Aorta (tissue), 5 donors: ENCODE measurements at regions not wholly inside any gene's neighbourhood (a gene's known extent, or its start where the extent isn't known, plus 50 kb on each side); places are given as distances from the start of the nearest gene placed in this dataset.

ENCODE experiments used
- ATAC-seq: fragments of 200-7000 bp; cut with Tn5 transposase; one replicate; pipeline ENCODE4 v1.9.1; 2022; ENCODE audit warnings: moderate library complexity; ENCODE audit not compliant: low FRiP score
- DNase-seq, 2 donors: peaks; one replicate each; pipeline ENCODE4 v3.0.0-alpha.2; 2020
- H3K27ac ChIP-seq, 2 donors: one replicate each; pipeline ENCODE4 v1.5.1; 2013; ENCODE audit warnings: low read length in 2 of 2, mild to moderate bottlenecking in 2 of 2, moderate library complexity in 2 of 2, control low read depth in 1 of 2, inconsistent platforms in 1 of 2, low read depth in 1 of 2
- H3K27me3 ChIP-seq, 2 donors: one replicate each; pipeline ENCODE4 v1.6.1; 2013; ENCODE audit warnings: control low read depth in 1 of 2, low read length in 1 of 2, mild to moderate bottlenecking in 1 of 2, moderate library complexity in 1 of 2; ENCODE audit not compliant: insufficient read depth in 2 of 2, control insufficient read depth in 1 of 2
- H3K36me3 ChIP-seq, 2 donors: one replicate each; pipeline ENCODE4 v1.6.1; 2013; ENCODE audit warnings: control low read depth in 1 of 2, low read length in 1 of 2, mild to moderate bottlenecking in 1 of 2; ENCODE audit not compliant: insufficient read depth in 2 of 2, control insufficient read depth in 1 of 2
- H3K4me1 ChIP-seq, 2 donors: one replicate each; pipeline ENCODE4 v1.6.1; 2013; ENCODE audit warnings: low read length in 2 of 2, control low read depth in 1 of 2, mild to moderate bottlenecking in 1 of 2, moderate library complexity in 1 of 2; ENCODE audit not compliant: insufficient read depth in 2 of 2, control insufficient read depth in 1 of 2
- H3K4me3 ChIP-seq, 2 donors: one replicate each; pipeline ENCODE4 v1.5.1; 2013; ENCODE audit warnings: low read length in 2 of 2, control low read depth in 1 of 2, mild to moderate bottlenecking in 1 of 2
- H3K9me3 ChIP-seq: one replicate; pipeline ENCODE4 v1.6.1; 2013; ENCODE audit warnings: mild to moderate bottlenecking, low read length; ENCODE audit not compliant: control insufficient read depth
- WGBS, 2 donors: extraction: QIAGEN DNeasy Blood & Tissue Kit; methylation state at CpG; one replicate each; pipeline ENCODE4 v1.1.7; 2013; 5-methylcytosine and 5-hydroxymethylcytosine counted together
- intact Hi-C, 2 donors: fragments of 100-400 bp; cut with DNase I; formaldehyde crosslinking; loops; one replicate each; pipeline versions ENCODE4 v1.14.2 to v1.15.0; 2022
- donor health status: healthy with polysubstance abuse.
- donor health status: Bipolar disorder and iron deficiency.
- donor health status: DM: no; HTN: no; CAD: no.
- donor health status: DM: no; HTN: no; CAD: no.
- donor health status: DM: yes; HTN: yes; CAD: no.

DNA sequence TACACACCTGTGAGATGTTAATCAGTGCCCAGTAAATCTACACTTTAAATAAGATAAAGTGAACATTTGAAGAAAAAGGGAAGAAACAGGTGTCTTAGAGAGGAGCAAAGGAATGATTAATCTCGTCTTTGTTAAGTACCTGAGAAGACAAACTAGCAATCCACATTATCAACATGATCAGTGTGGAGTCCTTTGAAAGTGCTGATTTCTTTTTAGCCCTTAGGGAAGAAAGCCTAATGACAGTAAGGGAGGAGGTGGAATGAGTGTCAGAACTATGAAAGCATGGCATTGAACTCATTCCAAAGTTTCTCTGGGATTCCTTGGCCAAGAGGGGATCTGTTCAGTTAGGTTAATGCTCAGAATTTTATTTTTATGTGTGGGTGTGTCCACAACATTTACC, 1109.0 kb upstream of the ACO1 start:
- WGBS, 2 donors: 14 to 27% methylated on average over 1 of the region's 1 CpG
- Histone ChIP-seq H3K27me3 (no peaks in the 10 kb centered on the region), H3K4me3 (no peak overlapping the region), H3K4me1 (no peaks in the 10 kb centered on the region), H3K36me3 (no peaks in the 10 kb centered on the region), H3K9me3 (no peaks in the 10 kb centered on the region), H3K27ac (no peak overlapping the region)
- intact Hi-C loops: no loop called here
- no peak for ATAC-seq
- no peak for DNase-seq

DNA sequence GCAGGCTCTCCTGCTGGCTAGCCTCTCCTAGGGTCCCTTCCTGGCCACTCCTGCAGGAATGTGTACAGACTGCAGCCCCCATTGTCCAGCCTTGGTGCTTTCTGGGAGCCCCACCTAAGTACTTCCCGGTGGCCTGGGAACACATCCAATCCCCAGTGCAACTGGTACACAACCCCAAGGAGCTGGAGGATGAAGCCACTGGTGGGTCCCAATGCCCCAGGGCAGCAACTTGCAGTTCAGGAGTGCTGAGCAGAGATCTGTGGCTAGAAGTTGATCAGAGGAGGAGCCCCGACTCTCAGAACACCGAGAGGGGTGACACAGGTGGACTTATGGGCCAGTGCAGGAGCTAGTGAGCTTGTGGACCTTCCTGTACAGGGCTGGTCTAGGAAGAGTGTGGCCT, 1093.7 kb upstream of the ACO1 start:
- Histone ChIP-seq H3K36me3 (no peaks in the 10 kb centered on the region), H3K27ac (no peak overlapping the region), H3K9me3 (no peaks in the 10 kb centered on the region), H3K4me1 (no peaks in the 10 kb centered on the region), H3K27me3 (no peaks in the 10 kb centered on the region), H3K4me3 (no peak overlapping the region)
- DNase-seq: peak in 1 of 2 donors; percentile 27
- intact Hi-C loops: no loop called here
- 73 to 86% methylated on average over 3 of the region's 3 CpGs for WGBS, 2 donors
- no peak for ATAC-seq

DNA sequence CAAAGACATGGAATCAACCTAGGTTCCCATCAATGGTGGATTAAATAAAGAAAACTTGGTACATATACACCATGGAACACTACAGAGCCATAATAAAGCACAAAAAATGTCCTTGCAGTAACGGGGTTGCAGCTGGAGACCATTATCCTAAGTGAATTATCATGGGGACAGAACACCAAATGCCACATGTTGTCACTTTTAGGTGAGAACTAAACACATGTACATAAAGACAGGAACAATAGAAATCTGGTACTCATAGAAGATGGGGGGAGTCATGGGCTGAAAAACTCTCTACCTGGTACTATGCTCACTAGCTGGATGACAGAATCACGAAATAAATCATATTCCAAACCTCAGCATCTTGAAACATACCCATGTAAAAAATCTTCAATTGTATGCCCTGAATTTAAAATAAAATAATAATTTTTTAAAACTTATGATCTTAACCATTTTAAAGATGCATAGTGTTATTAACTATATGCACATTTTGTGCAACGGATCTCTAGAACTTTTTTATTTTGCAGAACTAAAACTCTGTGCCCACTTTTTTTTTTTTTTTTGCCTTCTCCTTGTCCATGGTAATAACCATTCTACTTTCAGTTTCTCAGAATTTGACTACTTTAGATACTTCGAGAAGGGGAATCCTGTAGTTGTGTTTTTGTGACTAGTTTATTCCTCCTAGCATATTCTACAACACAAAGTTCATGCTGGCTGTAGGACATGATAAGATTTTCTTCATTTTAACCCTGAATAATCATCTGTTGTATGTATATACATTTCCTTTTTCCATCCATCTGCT, 1081.6 kb upstream of the ACO1 start:
- Histone ChIP-seq H3K4me3 (no peak overlapping the region), H3K9me3 (no peaks in the 10 kb centered on the region), H3K36me3 (no peaks in the 10 kb centered on the region), H3K27ac (no peak overlapping the region), H3K27me3 (no peaks in the 10 kb centered on the region), H3K4me1 (no peaks in the 10 kb centered on the region)
- ATAC-seq (no peak), DNase-seq (no peak)
- intact Hi-C loops: no loop called here
- WGBS, 2 donors: 67 to 68% methylated on average over 4 of the region's 4 CpGs

DNA sequence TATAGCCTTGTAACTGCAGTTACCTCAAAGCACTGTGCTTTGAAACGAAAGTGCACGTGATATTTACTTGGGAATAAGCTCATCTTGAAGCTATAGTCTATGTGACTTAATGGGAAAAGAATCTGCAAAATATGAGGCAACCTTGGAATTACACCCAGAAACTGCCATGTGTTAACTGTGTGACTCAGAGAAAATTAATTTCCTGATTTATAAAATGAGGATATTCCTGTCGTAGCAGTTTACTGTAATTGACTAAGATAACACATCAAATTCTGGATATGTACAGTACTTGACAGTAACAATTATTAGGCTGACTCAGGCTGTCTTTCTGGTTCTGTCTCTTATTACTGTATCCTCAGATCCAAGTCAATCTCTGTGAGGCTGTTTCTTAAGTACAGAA, 1079.9 kb upstream of the ACO1 start:
- no peak overlapping the region for H3K27ac ChIP-seq
- no peak overlapping the region for H3K4me3 ChIP-seq
- intact Hi-C loops: no loop called here
- H3K36me3 ChIP-seq: no peaks in the 10 kb centered on the region
- H3K27me3 ChIP-seq: no peaks in the 10 kb centered on the region
- H3K9me3 ChIP-seq: no peaks in the 10 kb centered on the region
- DNase-seq (no peak), ATAC-seq (no peak)
- 4 to 7% methylated on average over 3 of the region's 3 CpGs for WGBS, 2 donors
- no peaks in the 10 kb centered on the region for H3K4me1 ChIP-seq

DNA sequence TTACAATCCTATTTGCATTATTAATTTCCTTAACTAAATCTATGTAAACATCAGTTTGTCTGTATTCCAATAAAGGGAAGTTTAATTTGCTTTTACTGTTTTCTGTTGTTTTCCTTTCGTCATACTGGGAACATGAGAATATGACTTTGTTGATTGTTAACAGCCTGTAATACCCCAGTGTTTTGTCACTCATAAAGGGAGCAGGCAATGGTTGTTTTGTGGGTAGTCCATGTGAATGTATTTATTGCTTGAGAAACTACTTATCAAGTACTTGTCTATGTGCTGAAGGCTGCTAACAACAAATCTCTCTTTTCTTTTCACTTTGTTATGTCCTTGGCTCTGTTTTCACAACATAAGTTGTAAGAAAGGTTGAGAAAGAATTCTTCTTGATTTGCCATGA, 1070.2 kb upstream of the ACO1 start:
- 13 to 44% methylated on average over 1 of the region's 1 CpG for WGBS, 2 donors
- Histone ChIP-seq H3K36me3 (no peaks in the 10 kb centered on the region), H3K27me3 (no peaks in the 10 kb centered on the region), H3K27ac (no peak overlapping the region), H3K4me3 (no peak overlapping the region), H3K9me3 (no peaks in the 10 kb centered on the region), H3K4me1 (no peaks in the 10 kb centered on the region)
- no peak for DNase-seq
- intact Hi-C loops: no loop called here
- ATAC-seq: no peak

DNA sequence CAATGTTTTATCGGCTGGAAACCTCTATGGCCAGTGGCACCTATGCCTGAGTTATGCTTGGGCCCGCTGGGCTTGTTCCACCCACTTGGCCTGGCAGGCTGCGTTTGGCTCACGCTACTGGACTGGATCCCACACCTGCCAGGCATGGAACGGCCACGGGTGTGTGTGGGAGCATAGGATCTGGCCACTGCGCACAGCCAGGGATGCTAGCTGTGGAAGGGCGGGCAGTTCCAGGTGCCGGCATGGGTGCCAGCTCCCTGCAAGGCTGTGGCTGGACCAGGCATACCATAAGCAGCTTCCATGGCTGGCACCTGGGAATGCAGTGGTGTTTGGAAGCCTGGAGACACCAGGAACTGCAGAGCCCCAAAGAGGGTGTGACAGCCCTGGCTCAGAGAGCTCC, 1063.9 kb upstream of the ACO1 start:
- 86 to 90% methylated on average over 9 of the region's 9 CpGs for WGBS, 2 donors
- ATAC-seq: no peak
- no peaks in the 10 kb centered on the region for H3K27me3 ChIP-seq

DNA sequence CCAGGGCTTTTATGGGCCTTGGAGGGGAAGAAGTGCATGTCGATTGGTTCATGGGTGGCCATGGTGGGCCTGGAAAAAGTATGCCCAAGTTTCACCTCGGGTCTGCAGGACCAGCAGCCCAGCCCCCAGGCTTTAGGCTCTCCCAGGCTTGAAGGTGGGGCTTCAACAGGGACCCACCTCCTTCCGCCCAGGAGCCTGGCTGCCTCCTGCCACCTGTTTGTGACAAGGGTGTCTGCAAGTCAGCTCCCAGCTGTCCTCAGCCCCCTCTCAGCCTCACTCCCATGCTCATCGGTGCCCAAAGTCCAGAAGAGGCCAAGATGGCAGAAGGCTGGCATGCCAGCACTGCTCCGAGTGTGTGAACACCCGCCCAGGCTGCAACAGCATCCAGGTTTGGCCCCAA, 1063.2 kb upstream of the ACO1 start:
- no peaks in the 10 kb centered on the region for H3K27me3 ChIP-seq
- DNase-seq: no peak
- WGBS, 2 donors: 72 to 77% methylated on average over 6 of the region's 6 CpGs
- ATAC-seq: no peak
- no peaks in the 10 kb centered on the region for H3K36me3 ChIP-seq
- H3K27ac ChIP-seq: no peak overlapping the region
- no peaks in the 10 kb centered on the region for H3K4me1 ChIP-seq
- H3K4me3 ChIP-seq: no peak overlapping the region
- intact Hi-C loops: no loop called here
- H3K9me3 ChIP-seq: no peaks in the 10 kb centered on the region

More for the DNA sequence above, 1063.9 kb upstream of the ACO1 start:
- no peaks in the 10 kb centered on the region for H3K4me1 ChIP-seq
- H3K4me3 ChIP-seq: no peak overlapping the region
- intact Hi-C loops: no loop called here
- H3K36me3 ChIP-seq: no peaks in the 10 kb centered on the region
- no peaks in the 10 kb centered on the region for H3K9me3 ChIP-seq
- no peak for DNase-seq
- H3K27ac ChIP-seq: no peak overlapping the region

DNA sequence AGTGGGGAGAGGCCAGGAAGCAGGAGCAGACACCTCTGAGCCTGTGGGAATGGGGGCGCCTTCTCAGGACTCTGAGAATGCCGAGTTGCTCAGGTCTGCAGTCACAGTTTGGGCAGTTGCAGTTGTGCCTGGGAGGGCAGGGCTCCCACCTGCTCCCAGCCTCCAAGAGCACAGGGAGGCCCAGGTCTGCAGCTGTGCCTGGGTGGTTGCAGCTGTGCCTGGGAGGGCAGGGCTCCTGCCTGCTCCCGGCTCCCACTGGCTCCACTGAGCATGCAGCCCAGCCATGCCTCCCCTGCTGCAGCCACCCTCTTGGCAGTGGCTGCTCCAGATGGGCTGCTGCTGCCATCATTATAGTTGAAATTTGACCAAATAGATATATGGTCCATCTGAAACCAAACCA, 1062.8 kb upstream of the ACO1 start:
- H3K36me3 ChIP-seq: no peaks in the 10 kb centered on the region
- ATAC-seq: peak; percentile 21
- no peak overlapping the region for H3K27ac ChIP-seq
- no peaks in the 10 kb centered on the region for H3K9me3 ChIP-seq
- WGBS, 2 donors: 85 to 91% methylated on average over 3 of the region's 3 CpGs
- no peaks in the 10 kb centered on the region for H3K27me3 ChIP-seq
- H3K4me1 ChIP-seq: no peaks in the 10 kb centered on the region
- DNase-seq: no peak
- intact Hi-C loops: no loop called here
- H3K4me3 ChIP-seq: no peak overlapping the region

DNA sequence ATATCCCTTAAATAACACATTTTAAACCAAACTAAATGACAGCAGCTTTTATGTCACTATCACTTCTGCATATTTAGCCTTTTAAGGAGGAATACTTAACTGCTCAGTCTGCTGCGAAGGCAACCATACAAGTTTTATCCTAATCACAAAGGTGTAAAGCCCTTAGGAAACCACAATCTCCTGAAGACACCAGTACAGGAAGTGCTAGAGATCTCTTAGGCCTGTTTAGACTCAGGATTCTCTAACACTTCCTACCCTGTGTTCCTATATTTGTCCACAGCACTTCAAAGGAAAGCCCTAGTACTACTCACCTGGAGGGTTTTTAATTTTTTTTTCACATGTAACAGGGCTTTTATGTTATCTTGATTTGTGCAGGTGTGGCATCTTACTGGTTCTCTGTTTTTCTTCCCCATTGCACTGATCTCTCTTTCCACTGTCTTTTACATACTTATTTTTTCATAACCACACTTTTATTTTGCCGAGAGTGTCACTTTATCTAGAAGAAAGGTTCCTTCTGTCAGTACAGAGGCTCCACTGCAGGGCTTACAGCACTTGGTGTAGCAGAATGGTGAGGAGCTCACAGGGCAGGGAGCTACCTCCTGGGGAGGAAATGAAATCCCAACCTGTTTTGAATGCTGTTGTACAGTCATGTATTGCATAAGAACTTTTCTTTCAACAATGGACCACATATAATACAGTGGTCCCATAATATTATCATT, 1060.6 kb upstream of the ACO1 start:
- no peaks in the 10 kb centered on the region for H3K36me3 ChIP-seq
- no peaks in the 10 kb centered on the region for H3K4me1 ChIP-seq
- 83 to 86% methylated on average over 2 of the region's 2 CpGs for WGBS, 2 donors
- H3K9me3 ChIP-seq: no peaks in the 10 kb centered on the region
- DNase-seq (no peak), ATAC-seq (no peak)
- intact Hi-C loops: no loop called here
- H3K27ac ChIP-seq: no peak overlapping the region
- no peak overlapping the region for H3K4me3 ChIP-seq
- no peaks in the 10 kb centered on the region for H3K27me3 ChIP-seq
